AG09319 (cell line): ENCODE measurements at regions not wholly inside any gene's neighbourhood (a gene's known extent, or its start where the extent isn't known, plus 50 kb on each side); places are given as distances from the start of the nearest gene placed in this dataset.

ENCODE experiments used
- DNase-seq: peaks from one replicate; pipeline ENCODE4 v3.0.0-alpha.2; 2010; ENCODE audit warnings: low read depth; ENCODE audit errors: extremely low read depth
- TF ChIP-seq, protein P1 (sequence below): IDR thresholded peaks from 2 replicates; pipeline ENCODE4 v1.5.1; 2011; ENCODE audit warnings: low read depth, mild to moderate bottlenecking, inconsistent platforms, low read length, moderate library complexity

DNA sequence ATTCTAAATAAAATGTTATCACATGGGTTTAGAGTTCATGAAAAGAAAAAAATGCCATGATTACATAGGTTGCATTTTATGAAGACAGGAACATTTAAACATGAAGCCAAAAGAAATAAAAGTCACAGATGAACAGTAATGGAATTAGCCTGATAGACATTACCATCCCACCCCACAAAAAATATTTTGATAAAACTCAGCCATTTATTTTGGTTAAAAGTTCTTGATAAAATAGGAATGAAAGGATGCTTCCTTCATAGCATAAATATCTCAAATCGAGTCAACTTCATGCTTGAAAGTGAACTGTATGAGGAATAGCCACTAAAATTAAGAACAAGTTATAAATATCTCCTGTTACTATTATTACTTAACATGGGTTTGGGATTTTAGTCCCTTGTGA, 101.9 kb upstream of the TMC3 start:
- no peak for DNase-seq
- TF ChIP-seq, protein P1, sequence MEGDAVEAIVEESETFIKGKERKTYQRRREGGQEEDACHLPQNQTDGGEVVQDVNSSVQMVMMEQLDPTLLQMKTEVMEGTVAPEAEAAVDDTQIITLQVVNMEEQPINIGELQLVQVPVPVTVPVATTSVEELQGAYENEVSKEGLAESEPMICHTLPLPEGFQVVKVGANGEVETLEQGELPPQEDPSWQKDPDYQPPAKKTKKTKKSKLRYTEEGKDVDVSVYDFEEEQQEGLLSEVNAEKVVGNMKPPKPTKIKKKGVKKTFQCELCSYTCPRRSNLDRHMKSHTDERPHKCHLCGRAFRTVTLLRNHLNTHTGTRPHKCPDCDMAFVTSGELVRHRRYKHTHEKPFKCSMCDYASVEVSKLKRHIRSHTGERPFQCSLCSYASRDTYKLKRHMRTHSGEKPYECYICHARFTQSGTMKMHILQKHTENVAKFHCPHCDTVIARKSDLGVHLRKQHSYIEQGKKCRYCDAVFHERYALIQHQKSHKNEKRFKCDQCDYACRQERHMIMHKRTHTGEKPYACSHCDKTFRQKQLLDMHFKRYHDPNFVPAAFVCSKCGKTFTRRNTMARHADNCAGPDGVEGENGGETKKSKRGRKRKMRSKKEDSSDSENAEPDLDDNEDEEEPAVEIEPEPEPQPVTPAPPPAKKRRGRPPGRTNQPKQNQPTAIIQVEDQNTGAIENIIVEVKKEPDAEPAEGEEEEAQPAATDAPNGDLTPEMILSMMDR, result no peak

DNA sequence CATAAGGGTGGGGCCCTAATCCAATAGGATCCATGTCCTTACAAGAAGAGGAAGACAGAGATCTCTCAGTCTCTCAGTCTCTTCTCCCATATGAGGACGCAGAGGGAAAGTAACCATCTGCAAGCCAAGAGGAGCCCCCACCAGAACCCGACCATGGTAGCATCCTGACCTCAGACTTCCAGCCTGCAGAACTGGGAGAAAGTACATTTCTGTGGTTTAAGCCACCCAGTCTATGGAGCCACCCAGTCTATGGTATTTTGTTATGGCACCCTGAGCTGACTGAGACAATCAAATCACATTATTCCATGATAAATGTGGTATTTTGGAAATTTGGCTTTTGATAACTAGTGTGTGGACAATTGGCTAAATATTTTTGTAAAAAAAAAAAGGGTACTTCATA, 101.5 kb upstream of the TMC3 start:
- TF ChIP-seq, protein P1, result no peak
- no peak for DNase-seq

DNA sequence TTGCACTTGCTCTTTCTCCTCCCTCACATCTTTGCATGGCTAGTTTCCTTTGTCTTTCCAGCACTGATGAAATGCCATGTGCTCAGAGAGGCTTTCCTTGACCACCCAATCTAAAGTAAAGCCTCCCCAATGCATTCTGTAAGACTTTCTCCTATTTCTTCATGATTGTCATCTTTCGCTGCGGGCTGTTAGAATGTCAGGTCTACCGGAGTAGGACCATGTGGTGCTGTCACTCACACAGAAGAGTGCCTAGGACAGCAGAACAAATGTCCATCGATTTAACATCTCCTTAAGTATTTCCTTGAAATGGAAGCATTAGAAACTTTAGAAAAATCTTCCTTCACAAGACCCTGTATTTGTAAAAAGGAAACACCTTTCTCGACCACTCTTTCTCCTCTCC, 99.9 kb upstream of the TMC3 start:
- no peak for DNase-seq
- TF ChIP-seq, protein P1, result no peak

DNA sequence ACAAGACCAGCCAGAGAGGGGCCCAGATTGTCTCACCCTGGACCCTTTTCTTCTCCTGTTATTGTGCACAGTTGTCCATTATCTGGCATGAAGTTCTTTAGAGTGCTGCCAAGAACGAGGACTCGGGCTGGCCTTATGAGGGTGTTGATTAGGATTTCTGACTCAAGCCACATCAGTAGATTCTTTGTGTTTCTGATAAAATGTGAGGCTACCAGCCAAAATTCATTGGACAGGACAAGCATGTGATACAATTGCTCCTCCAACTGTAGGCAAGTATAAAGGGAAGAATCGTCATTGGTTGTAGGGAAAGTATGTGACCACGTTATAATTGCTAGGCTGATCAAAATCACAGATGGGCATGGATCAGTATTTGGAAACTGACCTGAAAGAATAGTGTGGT, 99.2 kb upstream of the TMC3 start:
- TF ChIP-seq, protein P1, result no peak
- no peak for DNase-seq

DNA sequence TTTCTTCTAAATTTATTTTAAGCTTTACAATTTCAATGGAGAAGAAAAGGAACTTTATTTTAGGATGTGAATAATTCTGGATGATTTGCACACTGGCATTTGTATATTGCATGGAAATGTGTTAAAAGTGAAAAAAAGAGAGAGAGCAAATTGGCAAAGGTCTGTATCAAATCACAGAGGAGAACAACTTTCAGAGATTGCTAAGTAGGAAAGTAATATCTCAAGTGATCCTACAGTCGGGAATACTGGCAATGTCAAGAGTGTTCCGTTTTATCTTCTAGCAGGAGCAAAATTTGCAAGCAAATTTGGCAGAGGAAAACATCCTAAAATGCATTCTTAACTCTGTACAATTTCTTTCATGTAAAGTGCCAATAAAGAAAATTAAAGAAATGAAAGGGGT, 97.1 kb upstream of the TMC3 start:
- TF ChIP-seq, protein P1, result no peak
- no peak for DNase-seq

DNA sequence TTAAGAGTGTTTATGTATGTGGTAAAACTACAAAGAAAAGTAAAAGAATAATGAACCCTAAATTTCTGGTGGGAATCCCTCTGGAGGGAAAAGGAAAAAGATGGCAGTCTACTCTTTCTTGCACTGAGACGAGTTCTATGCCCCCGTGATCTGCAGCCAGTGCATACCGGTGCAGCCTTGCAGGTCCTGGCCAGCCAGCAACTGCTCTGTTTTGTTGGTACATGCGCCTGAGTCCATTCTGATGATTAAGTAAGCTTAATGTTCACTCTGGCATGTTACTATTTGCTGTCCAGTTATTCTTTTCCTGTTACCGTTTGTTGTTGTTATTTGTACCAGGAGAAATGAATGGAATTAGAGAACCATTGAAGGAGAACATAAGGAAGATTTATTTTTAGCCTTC, 95.1 kb upstream of the TMC3 start:
- DNase-seq, result no peak
- TF ChIP-seq, protein P1, result no peak

DNA sequence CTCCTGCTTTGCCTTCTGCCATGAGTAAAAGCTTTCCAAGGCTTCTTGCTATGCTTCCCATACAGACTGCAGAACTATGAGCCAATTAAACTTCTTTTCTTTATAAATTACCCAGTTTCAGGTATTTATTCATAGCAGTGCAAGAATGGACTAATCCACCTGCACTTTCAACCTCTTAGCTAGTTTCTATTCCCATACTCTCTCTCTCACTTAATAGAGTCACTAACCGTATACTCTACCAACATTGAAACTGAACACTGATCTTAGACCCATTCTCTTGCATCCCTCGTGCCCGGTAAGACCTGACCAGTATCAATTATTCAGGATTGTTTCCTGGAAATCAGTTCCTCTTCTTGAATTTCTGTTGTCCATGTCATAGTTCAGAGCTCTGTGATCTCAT, 92.7 kb upstream of the TMC3 start:
- TF ChIP-seq, protein P1, result no peak
- no peak for DNase-seq
